ENCODE measurements at regions not wholly inside any gene's neighbourhood (a gene's known extent, or its start where the extent isn't known, plus 50 kb on each side); places are given as distances from the start of the nearest gene placed in this dataset.
A peak's percentile ranks its signal among the peaks of the same experiment; 100 is the strongest.

GRCh38 chr18:39380186-39380725 is 1814.7 kb upstream of the CELF4 start:
- TF ChIP-seq CTCF (IDR thresholded peaks at IDR 0.05; ENCODE audit: borderline replicate concordance, extremely low read depth, insufficient read depth), result no peak
- FAIRE-seq, result no peak
- no peaks in the 10 kb centered on the region for H3K27me3 ChIP-seq (ENCODE audit: control insufficient read depth, insufficient read depth, low read length)
- no peaks in the 10 kb centered on the region for H3K9me3 ChIP-seq (ENCODE audit: control insufficient read depth in 2 of 3, insufficient read depth in 1 of 3, low read length in 3 of 3)
- DNase-seq, result peak in 1 of 5 donors; percentile 7
- no peaks in the 10 kb centered on the region for H3K4me1 ChIP-seq (ENCODE audit: control insufficient read depth in 2 of 3, insufficient read depth in 2 of 3, low read depth in 1 of 3, low read length in 3 of 3)
- H3K36me3 ChIP-seq (ENCODE audit: control insufficient read depth in 2 of 3, insufficient read depth in 3 of 3, low read length in 3 of 3), result no peaks in the 10 kb centered on the region
- intact Hi-C loops (cut with DNase I), result no loop called here
- H3K4me3 ChIP-seq (ENCODE audit: low read length in 3 of 3), result no peak overlapping the region
- no peak overlapping the region for H3K9ac ChIP-seq (ENCODE audit: low read length in 3 of 3)
- H3K27ac ChIP-seq (ENCODE audit: low read depth in 2 of 2, low read length in 2 of 2), result no peak overlapping the region

GRCh38 chr18:39375066-39375465 is 1809.5 kb upstream of the CELF4 start:
- DNase-seq, result no peak
- H3K9ac ChIP-seq (ENCODE audit: low read length in 3 of 3), result no peak overlapping the region
- no peaks in the 10 kb centered on the region for H3K27me3 ChIP-seq (ENCODE audit: control insufficient read depth, insufficient read depth, low read length)
- FAIRE-seq, result no peak
- no peaks in the 10 kb centered on the region for H3K36me3 ChIP-seq (ENCODE audit: control insufficient read depth in 2 of 3, insufficient read depth in 3 of 3, low read length in 3 of 3)
- H3K27ac ChIP-seq (ENCODE audit: low read depth in 2 of 2, low read length in 2 of 2), result no peak overlapping the region
- no peaks in the 10 kb centered on the region for H3K4me1 ChIP-seq (ENCODE audit: control insufficient read depth in 2 of 3, insufficient read depth in 2 of 3, low read depth in 1 of 3, low read length in 3 of 3)
- no peaks in the 10 kb centered on the region for H3K9me3 ChIP-seq (ENCODE audit: control insufficient read depth in 2 of 3, insufficient read depth in 1 of 3, low read length in 3 of 3)
- intact Hi-C loops (cut with DNase I), result no loop called here
- no peak for TF ChIP-seq CTCF (IDR thresholded peaks at IDR 0.05; ENCODE audit: borderline replicate concordance, extremely low read depth, insufficient read depth)
- no peak overlapping the region for H3K4me3 ChIP-seq (ENCODE audit: low read length in 3 of 3)

GRCh38 chr18:39371996-39372395 is 1806.4 kb upstream of the CELF4 start:
- no peaks in the 10 kb centered on the region for H3K36me3 ChIP-seq (ENCODE audit: control insufficient read depth in 2 of 3, insufficient read depth in 3 of 3, low read length in 3 of 3)
- H3K27me3 ChIP-seq (ENCODE audit: control insufficient read depth, insufficient read depth, low read length), result no peaks in the 10 kb centered on the region
- no peak for DNase-seq
- H3K9ac ChIP-seq (ENCODE audit: low read length in 3 of 3), result no peak overlapping the region
- H3K4me3 ChIP-seq (ENCODE audit: low read length in 3 of 3), result no peak overlapping the region
- no peaks in the 10 kb centered on the region for H3K9me3 ChIP-seq (ENCODE audit: control insufficient read depth in 2 of 3, insufficient read depth in 1 of 3, low read length in 3 of 3)
- TF ChIP-seq CTCF (IDR thresholded peaks at IDR 0.05; ENCODE audit: borderline replicate concordance, extremely low read depth, insufficient read depth), result no peak
- intact Hi-C loops (cut with DNase I), result no loop called here
- no peak overlapping the region for H3K27ac ChIP-seq (ENCODE audit: low read depth in 2 of 2, low read length in 2 of 2)
- FAIRE-seq, result no peak
- no peaks in the 10 kb centered on the region for H3K4me1 ChIP-seq (ENCODE audit: control insufficient read depth in 2 of 3, insufficient read depth in 2 of 3, low read depth in 1 of 3, low read length in 3 of 3)

GRCh38 chr18:39366656-39367055 is 1801.1 kb upstream of the CELF4 start:
- Histone ChIP-seq H3K4me3 (ENCODE audit: low read length in 3 of 3) (no peak overlapping the region), H3K36me3 (ENCODE audit: control insufficient read depth in 2 of 3, insufficient read depth in 3 of 3, low read length in 3 of 3) (no peaks in the 10 kb centered on the region), H3K27ac (ENCODE audit: low read depth in 2 of 2, low read length in 2 of 2) (no peak overlapping the region), H3K9ac (ENCODE audit: low read length in 3 of 3) (no peak overlapping the region), H3K4me1 (ENCODE audit: control insufficient read depth in 2 of 3, insufficient read depth in 2 of 3, low read depth in 1 of 3, low read length in 3 of 3) (no peaks in the 10 kb centered on the region), H3K27me3 (ENCODE audit: control insufficient read depth, insufficient read depth, low read length) (no peaks in the 10 kb centered on the region), H3K9me3 (ENCODE audit: control insufficient read depth in 2 of 3, insufficient read depth in 1 of 3, low read length in 3 of 3) (no peaks in the 10 kb centered on the region)
- no peak for FAIRE-seq
- DNase-seq, result no peak
- intact Hi-C loops (cut with DNase I), result no loop called here
- TF ChIP-seq CTCF (IDR thresholded peaks at IDR 0.05; ENCODE audit: borderline replicate concordance, extremely low read depth, insufficient read depth), result no peak
